ENCODE measurements at regions not wholly inside any gene's neighbourhood (a gene's known extent, or its start where the extent isn't known, plus 50 kb on each side); places are given as distances from the start of the nearest gene placed in this dataset.
A peak's percentile ranks its signal among the peaks of the same experiment; 100 is the strongest.

GRCh38 chr2:166765141-166765540 lies 123.1 kb upstream of the XIRP2 start:
- Histone ChIP-seq H3K23ac (ENCODE audit: low read depth, low read length) (no peak overlapping the region), H3K4me2 (ENCODE audit: low read depth, low read length) (no peak overlapping the region), H2AK5ac (ENCODE audit: low read depth, low read length) (no peak overlapping the region), H2AFZ (replicated peaks; ENCODE audit: low read length, poor library complexity) (no peak overlapping the region), H3K4ac (ENCODE audit: low read depth, low read length) (no peak overlapping the region), H3K9ac (ENCODE audit: low read depth, low read length) (no peak overlapping the region), H3K9me1 (ENCODE audit: insufficient read depth, low read length) (no peaks in the 10 kb centered on the region), H3K4me3 (ENCODE audit: insufficient read depth, low read depth, low read length) (no peak overlapping the region), H3K27me3 (ENCODE audit: control insufficient read depth, insufficient read depth, low read length) (no peaks in the 10 kb centered on the region), H4K5ac (ENCODE audit: low read depth, low read length) (no peak overlapping the region), H4K8ac (ENCODE audit: low read depth in 2 of 2, low read length in 2 of 2) (no peak overlapping the region), H3K27ac (ENCODE audit: insufficient read depth, low read length) (no peak overlapping the region), H3K56ac (ENCODE audit: extremely low read depth, insufficient read depth, low read length) (no peak overlapping the region), H2AK9ac (replicated peaks; ENCODE audit: low read depth, low read length, poor library complexity) (no peak overlapping the region), H3K36me3 (ENCODE audit: control insufficient read depth, insufficient read depth, low read length) (no peaks in the 10 kb centered on the region), H3K4me1 (ENCODE audit: control insufficient read depth, insufficient read depth, low read length) (no peaks in the 10 kb centered on the region), H2BK15ac (ENCODE audit: low read depth, low read length) (no peak overlapping the region), H3K14ac (replicated peaks; ENCODE audit: low read depth, low read length) (no peak overlapping the region), H3K18ac (ENCODE audit: low read depth, low read length) (no peak overlapping the region), H3K79me1 (ENCODE audit: low read depth in 1 of 2, low read length in 2 of 2) (no peaks in the 10 kb centered on the region), H4K20me1 (ENCODE audit: insufficient read depth, low read length) (no peaks in the 10 kb centered on the region), H2BK20ac (ENCODE audit: low read depth, low read length) (no peak overlapping the region), H2BK120ac (ENCODE audit: low read depth, low read length) (no peak overlapping the region), H4K91ac (ENCODE audit: insufficient read depth, low read depth, low read length) (no peak overlapping the region), H3K9me3 (ENCODE audit: control insufficient read depth, insufficient read depth, low read length) (no peaks in the 10 kb centered on the region), H2BK5ac (ENCODE audit: low read depth, low read length, poor library complexity, severe bottlenecking) (no peak overlapping the region)
- DNase-seq = peak; percentile 34
- in situ Hi-C loops (cut with MboI; ENCODE audit: low sequenced_read_pairs) (no loop called here), dilution Hi-C loops (cut with HindIII; ENCODE audit: low sequenced_read_pairs, unreplicated experiment) (no loop called here), intact Hi-C loops (cut with micrococcal nuclease) (no loop called here)
- ChIA-PET POLR2A (ENCODE audit: unreplicated experiment) (no interaction called here), CTCF (no interaction called here)
- TF ChIP-seq BHLHE40 (IDR thresholded peaks at IDR 0.05; ENCODE audit: low read depth, low read length) = no peak
- no peak for TF ChIP-seq RFX5 (IDR thresholded peaks at IDR 0.05; ENCODE audit: low read depth, low read length)
- no peak for TF ChIP-seq RCOR1 (IDR thresholded peaks at IDR 0.05; ENCODE audit: insufficient replicate concordance, low read length)
- TF ChIP-seq NFE2L2 (IDR thresholded peaks at IDR 0.05; ENCODE audit: low read depth, low read length) = no peak
- no TSS peak for BruUV-seq (replicated peaks)
- ATAC-seq (ENCODE audit: low read depth) = no peak
- WGBS, 2 experiments (ENCODE audit: extremely low coverage in 2 of 2, insufficient read length in 1 of 2) = 57% methylated on average over 1 of the region's 1 CpG; no CpG with 5 or more reads in 1 of the 2 experiments
